ENCODE measurements at regions not wholly inside any gene's neighbourhood (a gene's known extent, or its start where the extent isn't known, plus 50 kb on each side); places are given as distances from the start of the nearest gene placed in this dataset.

GRCh38 chr1:39148942-39149341 lies 55.6 kb upstream of the MACF1 start (continued):
- TF ChIP-seq NCOA4 (IDR thresholded peaks at IDR 0.05; ENCODE audit: partially characterized antibody) (no peak), ZNF707 (CRISPR knock-in tag; conservative IDR thresholded peaks at IDR 0.05) (no peak), NR2C1 (IDR thresholded peaks at IDR 0.05) (no peak), NR2C1 (tag; IDR thresholded peaks at IDR 0.05) (no peak), ZBTB17 (CRISPR knock-in tag; IDR thresholded peaks at IDR 0.05) (no peak)

- ChIA-PET POLR2A (no interaction called here), CTCF (ENCODE audit: low intra/inter-chr PET ratio) (no interaction called here)
- TF ChIP-seq FIP1L1 (IDR thresholded peaks at IDR 0.05; ENCODE audit: low read depth, low read length, poor library complexity, severe bottlenecking): no peak
- TF ChIP-seq ATF2 (CRISPR knock-in tag; IDR thresholded peaks at IDR 0.05): no peak
- no peak for TF ChIP-seq ZEB2 (IDR thresholded peaks at IDR 0.05)
- no peak for TF ChIP-seq XRCC4 (IDR thresholded peaks at IDR 0.05; ENCODE audit: extremely low read depth, insufficient read depth, insufficient read length)
- TF ChIP-seq PHF20 (IDR thresholded peaks at IDR 0.05; ENCODE audit: partially characterized antibody): no peak
- no peak for TF ChIP-seq PRMT5 (CRISPR knock-in tag; IDR thresholded peaks at IDR 0.05)
- no peak for TF ChIP-seq SMAD2 (IDR thresholded peaks at IDR 0.05; ENCODE audit: low read depth, low read length)
- in situ Hi-C loops (cut with MboI): no loop called here
- intact Hi-C loops (cut with micrococcal nuclease): no loop called here
- ATAC-seq (no peak), FAIRE-seq (no peak), DNase-seq (ENCODE audit: extremely low read depth in 1 of 4, low spot score in 3 of 4) (no peak)
- H2AFZ ChIP-seq (ENCODE audit: low read depth, low read length): no peak overlapping the region
- H3K4me1 ChIP-seq (replicated peaks in 1 of 2; ENCODE audit: control insufficient read depth in 2 of 2, insufficient read depth in 2 of 2, low read length in 2 of 2): peaks cover 4 to 16% of the 10 kb centered on the region in 2 experiments; a peak in 4 of 5 replicates
- H3K9me1 ChIP-seq (ENCODE audit: control insufficient read depth, insufficient read depth, low read length): no peaks in the 10 kb centered on the region
- H3K9me3 ChIP-seq (replicated peaks; ENCODE audit: control insufficient read depth, insufficient read depth, low read depth, low read length): no peaks in the 10 kb centered on the region
- H3K27me3 ChIP-seq (ENCODE audit: control insufficient read depth in 2 of 2, insufficient read depth in 2 of 2, low read length in 2 of 2): no peaks in the 10 kb centered on the region
- 0 out of 2 replicates have a peak, but pooled peaks cover 3% of the 10 kb centered on the region for H4K20me1 ChIP-seq (replicated peaks; ENCODE audit: control insufficient read depth, insufficient read depth, low read length)
- H3K9ac ChIP-seq (ENCODE audit: insufficient read depth in 1 of 2, low read depth in 2 of 2, low read length in 2 of 2): no peak overlapping the region
- no TSS peak for BruUV-seq (replicated peaks)
- no peak overlapping the region for H3K27ac ChIP-seq (ENCODE audit: extremely low read depth, low read depth, low read length)
- peaks cover 2% of the 10 kb centered on the region; the same call in 1 of the 3 replicates for H3K79me2 ChIP-seq (ENCODE audit: control insufficient read depth, insufficient read depth, low read length)
- no peaks in the 10 kb centered on the region for H3K36me3 ChIP-seq (ENCODE audit: control insufficient read depth, insufficient read depth, low read length)
- H3K4me2 ChIP-seq (ENCODE audit: insufficient read depth, low read length): no peak overlapping the region
- WGBS (ENCODE audit: insufficient coverage, low coverage, missing lambda C conversion rate): 65% methylated on average over 4 of the region's 4 CpGs
- no peak overlapping the region for H3K4me3 ChIP-seq
Measured at GRCh38 chr1:39149509-39149908, 55.0 kb upstream of the MACF1 start.
